Prostate gland (tissue), 2 donors: ENCODE measurements at regions not wholly inside any gene's neighbourhood (a gene's known extent, or its start where the extent isn't known, plus 50 kb on each side); places are given as distances from the start of the nearest gene placed in this dataset.

ENCODE experiments used
- CTCF ChIP-seq, 4 experiments: fragments of 200-600 bp in 2 of 4; fragments of 450-650 bp in 2 of 4; sonication (generic) in 2 of 4; IDR thresholded peaks; 1 replicate in 3 of 4; 2 replicates in 1 of 4; pipeline ENCODE4 v1.5.1; 2016 to 2019; ENCODE audit warnings: antibody characterized with exemption in 4 of 4, mild to moderate bottlenecking in 2 of 4, moderate library complexity in 2 of 4
- POLR2A ChIP-seq: fragments of 450-650 bp; IDR thresholded peaks from one replicate; pipeline ENCODE4 v1.6.1; 2016; ENCODE audit warnings: antibody characterized with exemption, mild to moderate bottlenecking

GRCh38 chr2:89834306-89834705 lies 1142.8 kb downstream of the RPIA start:
- no peak for TF ChIP-seq POLR2A
- TF ChIP-seq CTCF (IDR thresholded peaks at IDR 0.05) = no peak
